GM12874 (cell line): ENCODE measurements at regions not wholly inside any gene's neighbourhood (a gene's known extent, or its start where the extent isn't known, plus 50 kb on each side); places are given as distances from the start of the nearest gene placed in this dataset.

Experiments used
- CTCF ChIP-seq: IDR thresholded peaks from 2 replicates; pipeline ENCODE4 v1.5.1; 2011; ENCODE audit warnings: low read depth, mild to moderate bottlenecking, control low read depth, low read length, moderate library complexity; ENCODE audit not compliant: insufficient read depth

- no peak for TF ChIP-seq CTCF
These were observed 72.1 kb upstream of the SULT1C3 start for GRCh38 chr2:108167699-108168098.

- peak; percentile 26; the same call in 1 of the 2 replicates for TF ChIP-seq CTCF
These were observed 69.7 kb upstream of the SULT1C3 start for GRCh38 chr2:108169982-108170625.

- TF ChIP-seq CTCF = no peak
These were observed 68.1 kb upstream of the SULT1C3 start for GRCh38 chr2:108171657-108172056.

GRCh38 chr2:108182489-108182888 lies 57.3 kb upstream of the SULT1C3 start:
- TF ChIP-seq CTCF = 0 out of 2 replicates have a peak, but pooled peaks have one; percentile 28

- peak; percentile 40 for TF ChIP-seq CTCF
These were observed 55.3 kb upstream of the SULT1C3 start for GRCh38 chr2:108184419-108184818.

GRCh38 chr2:108189316-108189715 lies 50.5 kb upstream of the SULT1C3 start:
- no peak for TF ChIP-seq CTCF
